ENCODE measurements at regions not wholly inside any gene's neighbourhood (a gene's known extent, or its start where the extent isn't known, plus 50 kb on each side); places are given as distances from the start of the nearest gene placed in this dataset.

DNA sequence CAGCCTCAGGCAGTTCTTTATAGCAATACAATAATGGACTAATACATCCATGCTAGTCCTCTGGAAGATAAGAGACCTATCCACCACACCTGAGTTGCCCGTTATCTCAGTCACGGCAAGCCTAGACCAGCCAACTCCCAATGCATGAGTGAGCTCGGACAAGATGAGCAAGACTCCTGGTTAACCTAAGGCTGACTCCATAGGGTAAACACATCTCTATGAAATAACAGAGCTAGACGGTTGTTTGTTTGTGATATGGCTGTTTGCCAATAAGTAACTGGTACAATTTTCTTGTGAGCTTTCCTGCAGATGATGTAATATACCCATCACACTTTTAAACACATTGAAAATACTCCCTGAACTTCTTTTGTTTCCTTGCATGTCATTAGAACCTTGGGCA, 70.6 kb upstream of the PHACTR1 start:
- Mint-ChIP-seq H3K27ac (ENCODE audit: unreplicated experiment) (no peak overlapping the region), H3K9me3 (ENCODE audit: low read depth, unreplicated experiment) (peaks cover 3% of the 10 kb centered on the region), H3K4me3 (ENCODE audit: low read depth, unreplicated experiment) (no peak overlapping the region), H3K27me3 (ENCODE audit: unreplicated experiment) (peaks cover 13% of the 10 kb centered on the region), H3K4me1 (ENCODE audit: low read depth, unreplicated experiment) (no peaks in the 10 kb centered on the region), H3K36me3 (ENCODE audit: insufficient read depth, unreplicated experiment) (no peaks in the 10 kb centered on the region)
- no peak for TF ChIP-seq CTCF (IDR thresholded peaks at IDR 0.05; ENCODE audit: unreplicated experiment)
- CTCF ChIA-PET, result no interaction called here
- intact Hi-C loops (cut with micrococcal nuclease; ENCODE audit: unreplicated experiment), result no loop called here
- no peak for DNase-seq
- no TSS peak for BruUV-seq (replicated peaks)

DNA sequence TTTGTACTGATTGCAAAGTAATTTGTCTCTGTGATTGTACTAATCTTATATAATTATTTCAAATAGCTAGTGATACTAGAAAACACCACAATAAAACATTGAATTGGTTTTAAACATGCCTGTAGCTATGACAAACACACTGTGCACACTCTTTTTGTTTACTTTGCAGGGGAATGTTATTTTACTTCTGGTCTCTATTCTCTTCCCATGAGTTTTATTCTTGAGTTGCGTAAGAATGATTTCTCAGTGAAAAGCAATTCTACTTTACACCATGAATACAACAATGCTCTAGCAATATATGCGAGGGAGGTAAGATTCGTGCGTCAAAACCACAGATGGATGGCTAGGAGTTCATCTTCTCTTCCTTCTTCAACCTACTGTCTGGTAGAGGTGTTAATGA, 68.4 kb upstream of the PHACTR1 start:
- Mint-ChIP-seq H3K4me1 (ENCODE audit: low read depth, unreplicated experiment) (no peaks in the 10 kb centered on the region), H3K4me3 (ENCODE audit: low read depth, unreplicated experiment) (no peak overlapping the region), H3K27me3 (ENCODE audit: unreplicated experiment) (peaks cover 27% of the 10 kb centered on the region), H3K36me3 (ENCODE audit: insufficient read depth, unreplicated experiment) (no peaks in the 10 kb centered on the region), H3K9me3 (ENCODE audit: low read depth, unreplicated experiment) (no peaks in the 10 kb centered on the region), H3K27ac (ENCODE audit: unreplicated experiment) (no peak overlapping the region)
- CTCF ChIA-PET, result no interaction called here
- intact Hi-C loops (cut with micrococcal nuclease; ENCODE audit: unreplicated experiment), result no loop called here
- no peak for TF ChIP-seq CTCF (IDR thresholded peaks at IDR 0.05; ENCODE audit: unreplicated experiment)
- BruUV-seq (replicated peaks), result no TSS peak
- no peak for DNase-seq

DNA sequence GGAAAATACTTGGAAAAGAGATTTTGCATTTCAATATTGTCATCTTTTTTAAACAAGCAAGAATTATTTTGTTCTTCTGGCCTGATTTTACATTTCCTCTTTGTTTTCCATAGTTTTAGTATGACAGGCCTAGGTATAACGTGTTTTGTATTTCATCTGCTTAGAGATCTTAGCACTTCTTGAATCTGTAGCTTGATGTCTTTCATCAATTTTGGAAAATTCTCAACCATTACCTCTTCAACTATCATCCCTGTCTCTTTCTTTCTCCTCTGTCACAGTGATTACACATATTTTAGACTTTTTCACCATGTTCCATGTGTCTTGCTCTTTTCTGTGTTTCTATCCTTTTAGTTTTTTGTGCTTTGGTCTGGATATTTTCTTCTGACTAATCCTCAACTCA, 67.2 kb upstream of the PHACTR1 start:
- BruUV-seq (replicated peaks), result no TSS peak
- intact Hi-C loops (cut with micrococcal nuclease; ENCODE audit: unreplicated experiment), result no loop called here
- H3K4me1 Mint-ChIP-seq (ENCODE audit: low read depth, unreplicated experiment), result no peaks in the 10 kb centered on the region
- H3K4me3 Mint-ChIP-seq (ENCODE audit: low read depth, unreplicated experiment), result no peak overlapping the region
- H3K27me3 Mint-ChIP-seq (ENCODE audit: unreplicated experiment), result peaks cover 30% of the 10 kb centered on the region
- no peaks in the 10 kb centered on the region for H3K9me3 Mint-ChIP-seq (ENCODE audit: low read depth, unreplicated experiment)
- no peak overlapping the region for H3K27ac Mint-ChIP-seq (ENCODE audit: unreplicated experiment)
- TF ChIP-seq CTCF (IDR thresholded peaks at IDR 0.05; ENCODE audit: unreplicated experiment), result no peak
- no peak for DNase-seq
- H3K36me3 Mint-ChIP-seq (ENCODE audit: insufficient read depth, unreplicated experiment), result no peaks in the 10 kb centered on the region
- CTCF ChIA-PET, result no interaction called here

GRCh38 chr6:12653486-12653885, 63.1 kb upstream of the PHACTR1 start:
- intact Hi-C loops (cut with micrococcal nuclease; ENCODE audit: unreplicated experiment), result no loop called here
- Mint-ChIP-seq H3K36me3 (ENCODE audit: insufficient read depth, unreplicated experiment) (no peaks in the 10 kb centered on the region), H3K27ac (ENCODE audit: unreplicated experiment) (no peak overlapping the region), H3K9me3 (ENCODE audit: low read depth, unreplicated experiment) (no peaks in the 10 kb centered on the region), H3K4me3 (ENCODE audit: low read depth, unreplicated experiment) (no peak overlapping the region), H3K4me1 (ENCODE audit: low read depth, unreplicated experiment) (no peaks in the 10 kb centered on the region), H3K27me3 (ENCODE audit: unreplicated experiment) (peaks cover 36% of the 10 kb centered on the region)
- no peak for DNase-seq
- BruUV-seq (replicated peaks), result no TSS peak
- TF ChIP-seq CTCF (IDR thresholded peaks at IDR 0.05; ENCODE audit: unreplicated experiment), result no peak
- CTCF ChIA-PET, result no interaction called here

DNA sequence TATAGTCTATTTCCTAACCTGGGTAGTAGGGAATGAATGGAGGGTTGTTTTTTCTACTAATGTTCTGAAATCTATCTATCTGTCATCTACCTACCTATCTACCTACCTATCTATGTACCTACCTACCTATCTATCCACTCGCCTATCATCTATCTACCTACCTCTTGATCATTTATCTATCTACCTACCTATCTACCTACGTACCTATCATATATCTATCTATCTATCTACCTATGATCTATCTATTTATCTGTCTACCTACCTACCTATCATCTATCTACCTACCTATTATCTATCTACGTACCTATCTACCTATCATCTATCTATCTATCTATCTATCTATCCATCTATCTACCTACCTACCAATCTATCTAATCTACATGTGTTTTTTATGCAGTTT, 62.5 kb upstream of the PHACTR1 start:
- Mint-ChIP-seq H3K4me1 (ENCODE audit: low read depth, unreplicated experiment) (no peaks in the 10 kb centered on the region), H3K4me3 (ENCODE audit: low read depth, unreplicated experiment) (no peak overlapping the region), H3K9me3 (ENCODE audit: low read depth, unreplicated experiment) (no peaks in the 10 kb centered on the region), H3K27ac (ENCODE audit: unreplicated experiment) (no peak overlapping the region), H3K36me3 (ENCODE audit: insufficient read depth, unreplicated experiment) (no peaks in the 10 kb centered on the region), H3K27me3 (ENCODE audit: unreplicated experiment) (peaks cover 36% of the 10 kb centered on the region)
- CTCF ChIA-PET, result no interaction called here
- no peak for TF ChIP-seq CTCF (IDR thresholded peaks at IDR 0.05; ENCODE audit: unreplicated experiment)
- no TSS peak for BruUV-seq (replicated peaks)
- intact Hi-C loops (cut with micrococcal nuclease; ENCODE audit: unreplicated experiment), result no loop called here
- no peak for DNase-seq

Data from Calu3 (cell line).